GM06990 (cell line): ENCODE measurements at regions not wholly inside any gene's neighbourhood (a gene's known extent, or its start where the extent isn't known, plus 50 kb on each side); places are given as distances from the start of the nearest gene placed in this dataset.

ENCODE experiments used
- DNase-seq: peaks from one replicate; pipeline ENCODE4 v3.0.0-alpha.2; 2011; ENCODE audit not compliant: insufficient read length; ENCODE audit errors: extremely low read depth
- H3K27me3 ChIP-seq: replicated peaks from 2 replicates; pipeline ENCODE4 v1.6.0; 2011; ENCODE audit warnings: low read length; ENCODE audit not compliant: control insufficient read depth, insufficient read depth
- H3K36me3 ChIP-seq: 2 replicates; pipeline ENCODE4 v1.5.1; 2011; ENCODE audit warnings: low read length; ENCODE audit not compliant: control insufficient read depth, insufficient read depth
- H3K4me3 ChIP-seq: replicated peaks from 2 replicates; pipeline ENCODE4 v1.5.1; 2011; ENCODE audit warnings: low read depth, mild to moderate bottlenecking, control low read depth, low read length
- TF ChIP-seq, protein P1 (sequence below): IDR thresholded peaks from 2 replicates; pipeline ENCODE4 v1.5.1; 2011; ENCODE audit warnings: low read length, control low read depth, mild to moderate bottlenecking, inconsistent platforms; ENCODE audit not compliant: insufficient read depth, poor library complexity, severe bottlenecking

DNA sequence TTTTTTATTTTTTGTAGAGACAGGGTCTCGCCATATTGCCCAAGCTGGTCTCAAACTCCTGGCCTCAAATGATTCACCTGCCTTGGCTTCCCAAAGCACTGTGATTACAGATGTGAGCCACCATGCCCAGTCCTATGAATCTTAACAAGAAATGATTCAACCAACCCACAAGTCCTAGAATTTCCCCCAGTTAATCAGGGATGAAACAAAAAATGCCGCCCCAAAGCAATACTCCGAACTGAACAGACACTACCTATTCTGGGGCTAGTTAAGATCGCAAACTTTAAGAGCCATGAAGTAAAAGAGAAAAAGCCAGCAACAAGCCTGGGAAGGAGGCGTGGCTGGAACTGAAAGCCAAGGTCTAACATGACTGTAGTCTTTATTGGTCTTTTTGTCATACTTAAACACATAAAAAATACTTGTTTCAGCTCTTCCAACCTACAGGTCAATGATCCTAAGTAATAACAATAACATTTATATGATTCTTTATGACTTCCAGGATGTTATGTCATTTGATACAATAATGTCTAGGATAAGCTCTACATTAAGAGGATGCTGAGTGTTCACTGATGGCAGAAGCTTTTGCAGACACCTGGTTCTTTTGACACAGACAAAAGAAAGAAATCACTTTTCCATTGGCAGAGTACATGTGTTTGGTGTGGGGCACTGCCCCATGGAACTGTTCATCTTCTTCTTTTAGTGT lies 361.1 kb upstream of the TLE4 start:
- no peaks in the 10 kb centered on the region for H3K27me3 ChIP-seq
- no peak for DNase-seq
- no peak overlapping the region for H3K4me3 ChIP-seq
- H3K36me3 ChIP-seq = no peaks in the 10 kb centered on the region
- TF ChIP-seq, protein P1, sequence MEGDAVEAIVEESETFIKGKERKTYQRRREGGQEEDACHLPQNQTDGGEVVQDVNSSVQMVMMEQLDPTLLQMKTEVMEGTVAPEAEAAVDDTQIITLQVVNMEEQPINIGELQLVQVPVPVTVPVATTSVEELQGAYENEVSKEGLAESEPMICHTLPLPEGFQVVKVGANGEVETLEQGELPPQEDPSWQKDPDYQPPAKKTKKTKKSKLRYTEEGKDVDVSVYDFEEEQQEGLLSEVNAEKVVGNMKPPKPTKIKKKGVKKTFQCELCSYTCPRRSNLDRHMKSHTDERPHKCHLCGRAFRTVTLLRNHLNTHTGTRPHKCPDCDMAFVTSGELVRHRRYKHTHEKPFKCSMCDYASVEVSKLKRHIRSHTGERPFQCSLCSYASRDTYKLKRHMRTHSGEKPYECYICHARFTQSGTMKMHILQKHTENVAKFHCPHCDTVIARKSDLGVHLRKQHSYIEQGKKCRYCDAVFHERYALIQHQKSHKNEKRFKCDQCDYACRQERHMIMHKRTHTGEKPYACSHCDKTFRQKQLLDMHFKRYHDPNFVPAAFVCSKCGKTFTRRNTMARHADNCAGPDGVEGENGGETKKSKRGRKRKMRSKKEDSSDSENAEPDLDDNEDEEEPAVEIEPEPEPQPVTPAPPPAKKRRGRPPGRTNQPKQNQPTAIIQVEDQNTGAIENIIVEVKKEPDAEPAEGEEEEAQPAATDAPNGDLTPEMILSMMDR = no peak

DNA sequence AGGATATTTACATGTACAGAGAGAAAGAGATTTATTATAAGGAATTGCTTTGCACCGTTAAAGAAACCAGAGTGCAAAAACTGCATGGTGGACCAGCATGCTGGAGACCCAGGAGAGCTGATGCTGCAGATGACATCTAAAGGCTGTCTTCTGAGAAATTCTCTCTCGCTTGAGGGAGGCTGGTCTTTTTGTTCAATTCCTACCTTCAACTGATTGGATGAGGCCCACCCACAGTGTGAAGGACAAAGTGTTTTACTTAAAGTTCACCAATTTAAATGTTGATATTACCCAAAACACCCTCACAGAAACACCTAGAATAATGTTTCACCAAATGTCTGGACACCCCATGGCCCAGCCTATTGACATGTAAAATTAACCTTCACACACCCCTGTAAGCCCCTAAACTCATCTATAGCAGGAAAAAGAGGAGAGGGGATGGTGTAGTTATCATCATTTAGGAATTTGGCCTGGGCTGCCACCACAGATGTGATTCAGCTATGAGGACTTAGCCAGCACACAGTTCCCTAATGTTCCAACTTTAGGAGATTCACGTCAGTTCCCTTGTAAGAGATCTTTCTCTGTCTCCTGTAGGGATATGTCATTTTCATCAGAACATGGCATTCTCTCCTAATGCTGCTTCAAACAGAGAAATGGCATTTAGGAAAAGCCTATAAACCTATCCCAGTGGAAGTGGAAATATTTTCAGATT lies 358.2 kb upstream of the TLE4 start:
- TF ChIP-seq, protein P1 = no peak
- Histone ChIP-seq H3K4me3 (no peak overlapping the region), H3K36me3 (no peaks in the 10 kb centered on the region), H3K27me3 (no peaks in the 10 kb centered on the region)
- DNase-seq = no peak

DNA sequence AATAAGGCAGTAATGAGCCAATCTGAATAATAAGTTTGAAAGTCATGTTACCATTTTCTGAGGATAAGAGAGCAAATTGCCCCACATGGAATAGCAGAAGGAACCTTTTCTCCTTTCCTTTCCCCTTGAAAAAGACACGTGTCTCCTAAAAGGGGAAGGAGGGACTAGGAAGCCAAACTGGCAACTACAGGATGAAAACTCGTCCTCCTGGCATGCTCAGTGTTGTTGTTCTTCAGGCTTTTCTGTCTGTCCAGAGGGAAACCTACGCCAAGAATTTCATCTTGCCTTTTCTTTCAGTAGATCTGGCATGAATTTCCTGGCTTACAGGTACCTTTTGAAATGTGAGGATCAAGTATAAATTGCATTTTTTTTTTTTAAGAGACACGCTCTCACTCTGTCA lies 355.9 kb upstream of the TLE4 start:
- DNase-seq = no peak
- Histone ChIP-seq H3K4me3 (no peak overlapping the region), H3K36me3 (no peaks in the 10 kb centered on the region), H3K27me3 (no peaks in the 10 kb centered on the region)
- TF ChIP-seq, protein P1 = no peak

DNA sequence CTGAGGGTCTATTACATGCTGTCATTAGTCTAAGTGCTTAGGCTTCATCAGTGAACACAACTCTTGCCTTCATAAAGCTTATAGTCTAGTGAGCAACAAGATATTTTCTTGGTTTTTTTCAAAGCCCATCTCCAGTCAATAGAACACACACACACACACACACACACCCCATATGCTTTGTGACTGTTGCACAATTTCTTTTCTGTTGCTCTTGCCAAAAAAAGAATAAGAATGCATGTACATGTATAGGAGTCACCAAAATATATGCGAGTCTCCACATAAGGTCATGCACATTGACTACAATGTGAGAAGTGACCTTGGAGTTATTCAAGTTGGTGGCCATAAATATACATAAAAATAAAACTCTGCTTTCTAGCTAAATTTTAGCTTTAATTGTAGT lies 351.5 kb upstream of the TLE4 start:
- TF ChIP-seq, protein P1 = no peak
- Histone ChIP-seq H3K27me3 (no peaks in the 10 kb centered on the region), H3K4me3 (no peak overlapping the region), H3K36me3 (no peaks in the 10 kb centered on the region)
- DNase-seq = no peak

DNA sequence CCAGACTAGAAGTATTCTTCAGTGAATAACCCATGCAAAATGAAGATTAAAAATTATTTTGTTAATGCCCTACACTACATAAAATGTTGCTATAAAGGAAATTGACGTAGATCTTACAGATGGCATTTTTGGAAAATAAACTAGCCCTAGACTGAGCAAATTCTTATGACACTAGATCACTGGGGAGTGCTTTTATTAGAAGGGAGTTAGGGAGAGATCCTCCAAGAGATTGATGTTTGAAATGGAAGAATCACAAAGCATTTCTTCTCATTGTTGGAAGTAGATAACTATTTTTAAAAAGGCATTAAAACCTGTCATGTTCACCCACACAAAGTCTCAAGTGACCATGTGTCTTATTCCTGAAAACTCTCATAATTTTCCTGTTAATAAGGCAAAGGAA lies 351.1 kb upstream of the TLE4 start:
- no peaks in the 10 kb centered on the region for H3K27me3 ChIP-seq
- TF ChIP-seq, protein P1 = no peak
- DNase-seq = no peak
- no peak overlapping the region for H3K4me3 ChIP-seq
- H3K36me3 ChIP-seq = no peaks in the 10 kb centered on the region
